ENCODE measurements at regions not wholly inside any gene's neighbourhood (a gene's known extent, or its start where the extent isn't known, plus 50 kb on each side); places are given as distances from the start of the nearest gene placed in this dataset.

GRCh38 chr5:143886651-143887638 lies 75.0 kb downstream of the HMHB1 start:
- Histone ChIP-seq H3K9ac (ENCODE audit: low read length in 3 of 3) (no peak overlapping the region), H3K9me3 (ENCODE audit: control insufficient read depth in 2 of 3, insufficient read depth in 1 of 3, low read length in 3 of 3) (no peaks in the 10 kb centered on the region), H3K4me3 (ENCODE audit: low read length in 3 of 3) (no peak overlapping the region), H3K27me3 (ENCODE audit: control insufficient read depth, insufficient read depth, low read length) (no peaks in the 10 kb centered on the region), H3K4me1 (ENCODE audit: control insufficient read depth in 2 of 3, insufficient read depth in 2 of 3, low read depth in 1 of 3, low read length in 3 of 3) (no peaks in the 10 kb centered on the region), H3K36me3 (ENCODE audit: control insufficient read depth in 2 of 3, insufficient read depth in 3 of 3, low read length in 3 of 3) (no peaks in the 10 kb centered on the region), H3K27ac (ENCODE audit: low read depth in 2 of 2, low read length in 2 of 2) (no peak overlapping the region)
- DNase-seq: peak in 1 of 5 donors; percentile 78
- no peak for FAIRE-seq
- intact Hi-C loops (cut with DNase I): no loop called here
- TF ChIP-seq CTCF (IDR thresholded peaks at IDR 0.05; ENCODE audit: borderline replicate concordance, extremely low read depth, insufficient read depth): no peak

GRCh38 chr5:143887903-143888665 lies 76.1 kb downstream of the HMHB1 start:
- Histone ChIP-seq H3K4me1 (ENCODE audit: control insufficient read depth in 2 of 3, insufficient read depth in 2 of 3, low read depth in 1 of 3, low read length in 3 of 3) (no peaks in the 10 kb centered on the region), H3K27ac (ENCODE audit: low read depth in 2 of 2, low read length in 2 of 2) (no peak overlapping the region), H3K9ac (ENCODE audit: low read length in 3 of 3) (no peak overlapping the region), H3K9me3 (ENCODE audit: control insufficient read depth in 2 of 3, insufficient read depth in 1 of 3, low read length in 3 of 3) (no peaks in the 10 kb centered on the region), H3K36me3 (ENCODE audit: control insufficient read depth in 2 of 3, insufficient read depth in 3 of 3, low read length in 3 of 3) (no peaks in the 10 kb centered on the region), H3K27me3 (ENCODE audit: control insufficient read depth, insufficient read depth, low read length) (no peaks in the 10 kb centered on the region), H3K4me3 (ENCODE audit: low read length in 3 of 3) (no peak overlapping the region)
- no peak for TF ChIP-seq CTCF (IDR thresholded peaks at IDR 0.05; ENCODE audit: borderline replicate concordance, extremely low read depth, insufficient read depth)
- FAIRE-seq (no peak), DNase-seq (no peak)
- intact Hi-C loops (cut with DNase I): no loop called here

GRCh38 chr5:143888912-143889311 lies 77.0 kb downstream of the HMHB1 start:
- intact Hi-C loops (cut with DNase I): no loop called here
- DNase-seq (no peak), FAIRE-seq (no peak)
- no peaks in the 10 kb centered on the region for H3K4me1 ChIP-seq (ENCODE audit: control insufficient read depth in 2 of 3, insufficient read depth in 2 of 3, low read depth in 1 of 3, low read length in 3 of 3)
- H3K9me3 ChIP-seq (ENCODE audit: control insufficient read depth in 2 of 3, insufficient read depth in 1 of 3, low read length in 3 of 3): no peaks in the 10 kb centered on the region
- H3K4me3 ChIP-seq (ENCODE audit: low read length in 3 of 3): no peak overlapping the region
- no peak for TF ChIP-seq CTCF (IDR thresholded peaks at IDR 0.05; ENCODE audit: borderline replicate concordance, extremely low read depth, insufficient read depth)
- no peaks in the 10 kb centered on the region for H3K27me3 ChIP-seq (ENCODE audit: control insufficient read depth, insufficient read depth, low read length)
- H3K27ac ChIP-seq (ENCODE audit: low read depth in 2 of 2, low read length in 2 of 2): no peak overlapping the region
- H3K9ac ChIP-seq (ENCODE audit: low read length in 3 of 3): no peak overlapping the region
- H3K36me3 ChIP-seq (ENCODE audit: control insufficient read depth in 2 of 3, insufficient read depth in 3 of 3, low read length in 3 of 3): no peaks in the 10 kb centered on the region
